ENCODE measurements at regions not wholly inside any gene's neighbourhood (a gene's known extent, or its start where the extent isn't known, plus 50 kb on each side); places are given as distances from the start of the nearest gene placed in this dataset.

- no peaks in the 10 kb centered on the region for H3K36me3 ChIP-seq (ENCODE audit: control insufficient read depth, insufficient read depth, low read length)
- no peak overlapping the region for H3K4me3 ChIP-seq (ENCODE audit: low read depth, low read length)
- H3K4me2 ChIP-seq (ENCODE audit: low read length), result no peak overlapping the region
- TF ChIP-seq CTCF (IDR thresholded peaks at IDR 0.05), result no peak
- H3K9ac ChIP-seq, result no peak overlapping the region
- H3K27ac ChIP-seq, result no peak overlapping the region
- H3K79me2 ChIP-seq, result no peaks in the 10 kb centered on the region
- H3K4me1 ChIP-seq, result peaks cover 20% of the 10 kb centered on the region
- H3K27me3 ChIP-seq (ENCODE audit: control insufficient read depth, insufficient read depth, low read length), result no peaks in the 10 kb centered on the region
- no peaks in the 10 kb centered on the region for H3K9me3 ChIP-seq (ENCODE audit: control insufficient read depth, low read length)
- H2AFZ ChIP-seq, result no peak overlapping the region
These were observed 244.5 kb upstream of the ID2 start for GRCh38 chr2:8437228-8437948.

GRCh38 chr2:8437949-8438400 is 243.9 kb upstream of the ID2 start:
- Histone ChIP-seq H3K36me3 (ENCODE audit: control insufficient read depth, insufficient read depth, low read length) (no peaks in the 10 kb centered on the region), H3K9me3 (ENCODE audit: control insufficient read depth, low read length) (no peaks in the 10 kb centered on the region), H3K9ac (no peak overlapping the region), H3K4me1 (peaks cover 20% of the 10 kb centered on the region), H3K79me2 (no peaks in the 10 kb centered on the region), H2AFZ (no peak overlapping the region), H3K4me3 (ENCODE audit: low read depth, low read length) (no peak overlapping the region), H3K27me3 (ENCODE audit: control insufficient read depth, insufficient read depth, low read length) (no peaks in the 10 kb centered on the region), H3K4me2 (ENCODE audit: low read length) (no peak overlapping the region), H3K27ac (no peak overlapping the region)
- no peak for TF ChIP-seq CTCF (IDR thresholded peaks at IDR 0.05)

- peak overlapping the region; percentile 45 for H2AFZ ChIP-seq
- no peaks in the 10 kb centered on the region for H3K79me2 ChIP-seq
- no peak overlapping the region for H3K4me3 ChIP-seq (ENCODE audit: low read depth, low read length)
- H3K27ac ChIP-seq, result peak overlapping the region; percentile 78
- no peak overlapping the region for H3K9ac ChIP-seq
- H3K36me3 ChIP-seq (ENCODE audit: control insufficient read depth, insufficient read depth, low read length), result no peaks in the 10 kb centered on the region
- H3K4me2 ChIP-seq (ENCODE audit: low read length), result no peak overlapping the region
- no peaks in the 10 kb centered on the region for H3K9me3 ChIP-seq (ENCODE audit: control insufficient read depth, low read length)
- H3K27me3 ChIP-seq (ENCODE audit: control insufficient read depth, insufficient read depth, low read length), result no peaks in the 10 kb centered on the region
- TF ChIP-seq CTCF (IDR thresholded peaks at IDR 0.05), result no peak
- H3K4me1 ChIP-seq, result peaks cover 20% of the 10 kb centered on the region
These were observed 243.4 kb upstream of the ID2 start for GRCh38 chr2:8438476-8438875.

DNA sequence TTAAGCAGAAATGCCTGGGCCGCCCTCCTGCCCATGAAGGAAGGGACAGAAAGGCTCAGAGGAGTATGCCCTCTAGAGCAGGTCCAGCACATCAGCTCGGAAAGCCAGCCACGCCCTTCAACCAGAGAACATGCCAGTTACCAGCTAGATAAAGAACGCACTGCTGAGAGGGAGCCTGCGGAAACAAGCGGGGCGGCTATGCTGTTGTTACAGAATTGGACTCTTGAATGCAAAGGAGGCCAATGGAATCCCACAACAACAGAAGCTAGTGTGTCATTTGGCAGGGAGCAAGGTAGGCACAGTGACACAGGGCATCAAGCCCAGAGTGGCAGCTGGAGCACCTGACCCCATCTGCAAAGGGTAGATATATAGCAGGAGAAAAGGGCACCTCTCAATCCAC is 242.9 kb upstream of the ID2 start:
- no peaks in the 10 kb centered on the region for H3K9me3 ChIP-seq (ENCODE audit: control insufficient read depth, low read length)
- peak; percentile 5 for TF ChIP-seq CTCF (IDR thresholded peaks at IDR 0.05)
- H3K27ac ChIP-seq, result peak overlapping the region; percentile 78
- no peak overlapping the region for H3K9ac ChIP-seq
- H3K36me3 ChIP-seq (ENCODE audit: control insufficient read depth, insufficient read depth, low read length), result no peaks in the 10 kb centered on the region
- H3K27me3 ChIP-seq (ENCODE audit: control insufficient read depth, insufficient read depth, low read length), result no peaks in the 10 kb centered on the region
- H2AFZ ChIP-seq, result peak overlapping the region; percentile 45
- no peak overlapping the region for H3K4me3 ChIP-seq (ENCODE audit: low read depth, low read length)
- H3K79me2 ChIP-seq, result no peaks in the 10 kb centered on the region
- H3K4me2 ChIP-seq (ENCODE audit: low read length), result no peak overlapping the region
- peaks cover 20% of the 10 kb centered on the region for H3K4me1 ChIP-seq

Measured in parathyroid adenoma (tissue), 2 donors.